ENCODE measurements at regions not wholly inside any gene's neighbourhood (a gene's known extent, or its start where the extent isn't known, plus 50 kb on each side); places are given as distances from the start of the nearest gene placed in this dataset.

DNA sequence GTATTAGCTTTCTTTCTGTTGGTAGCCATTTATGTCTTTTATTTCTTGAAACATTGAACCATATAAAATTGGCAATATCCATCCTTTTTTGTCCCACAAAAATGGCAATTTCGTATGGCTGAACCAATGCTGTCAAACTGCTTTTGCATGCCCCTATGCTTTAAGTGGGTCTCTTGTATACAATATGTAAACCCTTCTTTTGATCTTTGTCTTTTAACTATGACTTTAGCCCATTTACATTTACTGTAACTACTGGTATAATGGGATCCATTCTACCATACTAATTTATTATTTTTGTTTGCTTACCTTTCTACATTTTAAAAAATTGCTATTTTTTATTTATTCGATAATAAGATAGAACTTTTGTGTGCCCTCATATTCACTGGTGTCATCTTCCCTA is 93.4 kb downstream of the TENT4A start:
- no peak for TF ChIP-seq ZFX (IDR thresholded peaks at IDR 0.05; ENCODE audit: borderline replicate concordance)
- TF ChIP-seq, protein P1, sequence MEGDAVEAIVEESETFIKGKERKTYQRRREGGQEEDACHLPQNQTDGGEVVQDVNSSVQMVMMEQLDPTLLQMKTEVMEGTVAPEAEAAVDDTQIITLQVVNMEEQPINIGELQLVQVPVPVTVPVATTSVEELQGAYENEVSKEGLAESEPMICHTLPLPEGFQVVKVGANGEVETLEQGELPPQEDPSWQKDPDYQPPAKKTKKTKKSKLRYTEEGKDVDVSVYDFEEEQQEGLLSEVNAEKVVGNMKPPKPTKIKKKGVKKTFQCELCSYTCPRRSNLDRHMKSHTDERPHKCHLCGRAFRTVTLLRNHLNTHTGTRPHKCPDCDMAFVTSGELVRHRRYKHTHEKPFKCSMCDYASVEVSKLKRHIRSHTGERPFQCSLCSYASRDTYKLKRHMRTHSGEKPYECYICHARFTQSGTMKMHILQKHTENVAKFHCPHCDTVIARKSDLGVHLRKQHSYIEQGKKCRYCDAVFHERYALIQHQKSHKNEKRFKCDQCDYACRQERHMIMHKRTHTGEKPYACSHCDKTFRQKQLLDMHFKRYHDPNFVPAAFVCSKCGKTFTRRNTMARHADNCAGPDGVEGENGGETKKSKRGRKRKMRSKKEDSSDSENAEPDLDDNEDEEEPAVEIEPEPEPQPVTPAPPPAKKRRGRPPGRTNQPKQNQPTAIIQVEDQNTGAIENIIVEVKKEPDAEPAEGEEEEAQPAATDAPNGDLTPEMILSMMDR (IDR thresholded peaks at IDR 0.05), result no peak
- no peak overlapping the region for H3K27ac ChIP-seq

- no peak for TF ChIP-seq ZFX (IDR thresholded peaks at IDR 0.05; ENCODE audit: borderline replicate concordance)
- TF ChIP-seq, protein P1 (IDR thresholded peaks at IDR 0.05), result no peak
- no peak overlapping the region for H3K27ac ChIP-seq
Measured at GRCh38 chr5:6808462-6808861, 95.2 kb downstream of the TENT4A start.

DNA sequence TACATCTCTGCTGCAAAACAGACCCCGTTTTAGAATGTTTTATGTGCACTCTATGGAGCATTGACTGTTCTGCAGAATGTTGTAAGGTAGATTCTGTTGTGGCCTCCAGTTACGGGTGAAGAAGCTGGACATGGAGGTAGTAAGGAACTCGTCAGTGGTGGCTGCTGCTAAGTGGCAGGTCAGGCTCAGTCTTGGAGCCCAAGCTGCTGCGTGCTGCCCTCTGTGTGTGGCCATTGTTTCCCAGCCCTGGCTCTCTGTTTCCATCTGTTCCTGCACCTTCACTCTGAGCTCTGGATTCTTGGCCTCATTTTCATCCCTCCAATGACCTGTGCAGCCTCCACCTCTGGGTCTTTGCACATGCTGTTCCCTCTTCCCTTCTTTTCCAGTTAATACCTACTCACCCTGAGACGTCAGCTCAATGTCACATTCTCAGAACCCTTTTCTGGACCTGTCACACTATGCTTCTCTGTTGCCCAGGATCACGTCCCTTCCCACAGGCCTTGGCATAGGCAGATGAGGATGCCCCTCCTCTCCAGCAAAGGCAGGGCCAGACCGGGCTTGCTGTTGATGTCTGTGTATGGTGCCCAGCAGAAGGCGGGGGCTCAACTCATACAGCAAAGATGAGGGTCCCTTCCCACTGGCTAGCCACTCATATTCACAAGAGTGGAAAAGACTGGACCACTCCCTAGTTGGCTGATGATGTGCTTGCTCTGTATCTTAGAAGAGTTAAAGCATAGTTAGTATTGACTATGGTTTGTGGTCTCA is 97.6 kb downstream of the TENT4A start:
- TF ChIP-seq, protein P1 (IDR thresholded peaks at IDR 0.05), result no peak
- TF ChIP-seq ZFX (IDR thresholded peaks at IDR 0.05; ENCODE audit: borderline replicate concordance), result no peak
- no peak overlapping the region for H3K27ac ChIP-seq

DNA sequence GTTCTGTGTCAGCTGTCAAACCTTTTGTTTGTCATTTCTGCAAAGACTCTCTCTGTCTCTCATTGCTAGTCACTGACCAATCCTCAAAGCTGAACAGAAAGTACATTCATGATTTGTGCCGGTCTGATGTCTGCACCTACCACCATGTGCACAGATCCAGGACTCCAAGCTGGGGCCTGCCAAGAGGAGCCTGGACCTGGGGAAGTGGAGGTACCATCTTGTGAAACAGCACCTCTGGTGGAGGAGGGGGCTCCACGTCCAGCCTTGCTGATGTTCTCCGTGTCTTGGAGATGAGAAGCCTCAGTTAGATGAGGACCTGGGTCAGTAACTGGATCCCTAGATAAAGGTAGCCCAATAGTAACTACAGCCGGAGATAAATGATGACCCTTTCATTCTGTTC is 98.9 kb downstream of the TENT4A start:
- H3K27ac ChIP-seq, result no peak overlapping the region

DNA sequence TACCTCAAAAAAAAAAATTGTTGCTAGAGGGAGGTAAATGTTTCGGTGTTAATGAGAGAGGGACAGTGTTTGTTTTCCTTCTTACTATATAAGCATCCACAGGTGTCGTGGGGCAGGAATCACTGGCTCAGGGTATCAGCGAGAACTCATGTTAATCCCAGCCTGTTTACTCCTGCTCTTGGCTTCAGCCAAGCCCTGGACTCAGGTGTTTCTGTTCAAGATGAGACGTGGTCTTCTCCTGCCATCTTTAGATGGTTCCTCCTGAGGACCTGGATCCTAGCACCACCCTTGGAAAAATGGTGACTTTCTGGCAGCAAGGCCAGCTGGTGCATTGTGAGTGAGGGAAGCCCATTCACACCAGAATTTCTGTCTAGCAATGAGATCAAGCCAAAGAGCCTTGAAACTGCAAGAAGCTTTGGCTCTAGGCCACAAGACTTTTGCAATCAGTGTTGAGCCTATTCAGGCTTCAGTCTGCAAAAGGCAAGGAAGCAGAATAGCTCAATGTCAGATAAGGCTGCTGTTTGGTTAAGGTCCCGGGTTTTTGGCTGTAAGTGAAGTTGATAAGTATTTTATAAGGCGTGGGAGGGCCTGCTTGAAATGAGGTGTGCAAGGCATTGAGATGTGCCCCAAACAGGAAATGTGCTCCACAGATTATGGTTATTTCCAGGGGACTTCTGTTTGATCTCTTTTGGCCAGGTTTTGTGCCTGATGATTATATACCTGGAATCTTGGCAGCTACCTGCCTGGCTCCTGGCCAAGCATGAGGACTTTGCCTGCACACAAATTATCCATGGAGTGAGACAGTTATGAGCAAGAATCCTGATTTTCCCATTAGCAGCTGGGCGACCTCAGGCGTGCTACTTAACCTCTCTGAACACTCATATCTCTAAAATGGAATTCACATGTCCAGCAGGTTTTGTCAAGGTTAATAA is 99.8 kb downstream of the TENT4A start:
- TF ChIP-seq ZFX (IDR thresholded peaks at IDR 0.05; ENCODE audit: borderline replicate concordance), result no peak
- TF ChIP-seq, protein P1 (IDR thresholded peaks at IDR 0.05), result no peak
- no peak overlapping the region for H3K27ac ChIP-seq

More for the DNA sequence above, 98.9 kb downstream of the TENT4A start:
- no peak for TF ChIP-seq ZFX (IDR thresholded peaks at IDR 0.05; ENCODE audit: borderline replicate concordance)
- TF ChIP-seq, protein P1 (IDR thresholded peaks at IDR 0.05), result no peak

DNA sequence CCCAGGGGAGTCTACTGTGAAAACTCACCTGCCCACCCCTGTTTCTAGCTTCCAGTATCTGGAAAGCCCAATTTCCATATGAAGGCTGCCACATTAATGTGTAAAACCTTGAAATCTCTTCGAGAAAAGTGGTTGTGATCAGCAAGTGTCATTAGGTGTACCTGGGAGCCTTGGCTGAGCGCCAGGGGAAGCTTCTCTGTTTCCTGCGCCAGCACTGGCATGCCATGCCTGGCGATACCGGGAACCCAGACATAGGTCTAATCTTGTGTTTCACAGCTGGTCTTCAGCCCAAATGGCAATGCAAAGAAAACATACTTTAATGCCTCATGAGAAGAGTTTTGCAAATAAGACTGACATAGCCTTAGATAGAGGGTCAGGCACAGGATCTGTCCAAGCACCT is 101.6 kb downstream of the TENT4A start:
- H3K27ac ChIP-seq, result no peak overlapping the region
- no peak for TF ChIP-seq ZFX (IDR thresholded peaks at IDR 0.05; ENCODE audit: borderline replicate concordance)
- TF ChIP-seq, protein P1 (IDR thresholded peaks at IDR 0.05), result no peak
